Brain pericyte (primary cell): ENCODE measurements at regions not wholly inside any gene's neighbourhood (a gene's known extent, or its start where the extent isn't known, plus 50 kb on each side); places are given as distances from the start of the nearest gene placed in this dataset.

Experiments
- DNase-seq: peaks from one replicate; pipeline ENCODE4 v3.0.0-alpha.2; 2012; ENCODE audit warnings: low read depth, low spot score

DNA sequence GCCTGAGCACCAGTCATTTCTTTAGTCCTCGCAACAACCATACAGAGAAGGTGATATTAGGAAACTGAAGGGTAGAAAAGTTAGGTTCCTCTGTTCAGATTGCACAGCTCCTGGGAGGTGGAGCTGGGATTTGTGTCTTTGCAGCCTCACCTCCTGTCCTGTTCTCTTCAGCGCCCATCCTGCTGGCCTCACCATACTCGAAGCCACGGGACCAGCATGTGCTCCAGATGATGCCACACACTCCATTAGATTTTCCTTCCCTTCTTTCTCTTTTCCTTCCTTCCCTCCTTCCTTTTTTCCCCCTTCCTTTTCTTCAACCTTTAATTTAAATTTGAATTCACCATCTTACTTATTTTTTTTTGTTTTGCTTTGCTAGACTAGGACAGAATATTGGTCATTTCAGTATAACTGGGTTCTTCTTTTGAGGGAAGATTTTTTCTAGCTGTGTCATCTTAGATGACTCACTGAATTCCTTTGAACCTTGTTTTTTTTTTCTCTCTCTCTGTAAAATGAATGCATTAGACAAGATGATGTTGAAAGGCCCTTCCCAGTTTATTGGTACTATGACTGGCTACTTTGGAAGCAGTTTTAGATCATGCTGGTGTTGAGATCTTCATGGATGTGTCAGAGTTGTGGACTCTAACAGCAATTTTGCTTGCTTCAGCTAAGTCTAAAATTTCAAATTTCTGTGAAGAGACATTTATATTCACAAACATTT, 662.5 kb upstream of the TENM4 start:
- peak; percentile 45 for DNase-seq

DNA sequence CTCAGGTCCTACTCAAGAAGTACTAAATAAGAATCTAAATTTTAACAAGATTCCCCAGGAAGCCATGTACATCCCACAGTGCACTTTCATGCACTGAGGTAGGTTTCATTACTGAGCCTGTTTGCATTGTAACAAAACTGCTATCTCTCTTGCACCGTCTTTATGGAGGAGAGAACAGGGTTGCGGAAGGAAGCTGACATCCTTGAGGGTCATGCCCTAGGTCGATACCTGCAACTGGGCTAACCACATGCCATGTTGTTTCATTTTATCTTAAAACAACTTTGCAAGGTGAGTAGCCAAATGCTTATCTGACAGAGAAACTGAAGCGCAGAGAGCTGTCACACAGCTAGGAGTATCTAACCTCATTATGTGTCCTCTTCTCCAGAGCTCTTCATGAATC, 656.3 kb upstream of the TENM4 start:
- DNase-seq = no peak

- no peak for DNase-seq
Observed at GRCh38 chr11:80096736-80097135, 655.9 kb upstream of the TENM4 start.

GRCh38 chr11:80086496-80087055, 645.7 kb upstream of the TENM4 start:
- no peak for DNase-seq

- no peak for DNase-seq
Observed at GRCh38 chr11:80085563-80085962, 644.7 kb upstream of the TENM4 start.

GRCh38 chr11:80084608-80085007, 643.8 kb upstream of the TENM4 start:
- no peak for DNase-seq

DNA sequence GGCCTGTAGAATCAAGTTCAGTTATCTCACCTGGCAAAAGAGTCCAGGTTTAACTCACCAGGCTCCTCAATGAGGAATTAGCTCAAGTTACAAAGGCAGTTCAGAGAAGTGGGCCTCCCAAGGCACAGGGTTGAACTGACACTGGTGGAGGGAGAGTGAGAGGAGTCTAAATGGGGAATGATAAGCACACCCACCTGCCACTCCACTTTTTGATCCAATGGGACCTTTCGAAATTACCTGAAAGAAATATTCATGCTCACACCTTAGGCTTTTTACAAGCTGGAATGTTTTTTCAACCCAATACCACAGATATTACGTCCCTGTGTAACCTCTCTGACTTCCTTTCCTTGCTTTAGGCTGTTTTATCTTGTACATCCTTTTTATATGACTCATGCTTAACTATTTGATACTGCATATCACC, 642.7 kb upstream of the TENM4 start:
- DNase-seq = no peak

DNA sequence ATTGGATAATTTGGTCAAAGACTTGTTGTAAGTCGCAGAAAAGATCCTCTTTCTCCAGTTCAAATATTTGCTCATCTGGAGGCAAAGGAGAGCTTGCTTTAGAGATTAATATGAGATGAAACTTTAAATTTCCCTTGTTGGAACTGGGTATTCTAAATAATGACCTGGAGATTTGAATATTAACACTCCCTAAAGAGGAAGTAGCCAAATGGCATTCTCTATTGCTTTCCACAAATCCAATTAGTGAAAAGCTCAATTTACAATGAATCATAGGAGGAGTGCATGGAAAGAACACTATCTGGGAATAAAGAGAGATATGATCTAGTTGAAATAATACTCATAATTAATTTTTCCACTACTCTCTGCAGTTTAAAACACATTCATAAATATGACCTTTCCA, 641.6 kb upstream of the TENM4 start:
- DNase-seq = no peak

GRCh38 chr11:80077113-80077512, 636.3 kb upstream of the TENM4 start:
- no peak for DNase-seq

DNA sequence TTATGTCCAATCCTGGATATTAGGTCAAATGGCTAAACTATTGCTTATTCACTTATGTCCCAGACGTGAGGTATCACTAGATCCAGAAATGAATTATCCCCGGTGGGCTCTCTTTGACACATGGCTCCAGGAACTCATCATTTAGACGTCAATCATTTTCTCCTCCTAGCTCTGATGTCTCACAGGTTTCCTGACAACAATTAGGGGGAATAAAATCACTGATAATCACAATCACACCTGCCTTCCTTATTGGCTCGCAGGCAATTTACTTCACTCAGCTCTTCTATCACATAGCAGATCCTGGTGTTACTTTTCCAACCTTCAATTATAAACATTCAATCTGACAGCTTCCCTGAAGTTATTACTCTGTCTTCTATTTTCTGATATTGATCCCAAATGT, 634.0 kb upstream of the TENM4 start:
- DNase-seq = no peak

DNA sequence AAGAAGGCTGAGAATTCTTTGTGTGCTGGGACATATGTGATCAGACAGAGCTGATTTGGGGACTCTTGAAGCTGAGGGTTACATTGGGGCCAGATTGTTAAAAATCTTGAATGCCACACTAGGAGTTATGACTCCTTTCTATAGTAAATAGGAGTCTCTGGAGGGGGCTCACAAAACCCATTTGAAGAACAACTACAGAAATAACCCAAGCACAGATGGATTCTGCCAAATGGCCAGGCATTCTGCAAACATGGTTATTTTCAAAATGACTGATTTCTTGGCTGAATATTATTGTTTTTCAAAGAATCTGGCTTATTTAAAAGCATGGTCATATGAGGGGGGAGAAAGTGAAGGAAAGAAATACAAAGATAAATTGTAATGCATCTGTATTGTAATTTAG, 625.5 kb upstream of the TENM4 start:
- DNase-seq = no peak

DNA sequence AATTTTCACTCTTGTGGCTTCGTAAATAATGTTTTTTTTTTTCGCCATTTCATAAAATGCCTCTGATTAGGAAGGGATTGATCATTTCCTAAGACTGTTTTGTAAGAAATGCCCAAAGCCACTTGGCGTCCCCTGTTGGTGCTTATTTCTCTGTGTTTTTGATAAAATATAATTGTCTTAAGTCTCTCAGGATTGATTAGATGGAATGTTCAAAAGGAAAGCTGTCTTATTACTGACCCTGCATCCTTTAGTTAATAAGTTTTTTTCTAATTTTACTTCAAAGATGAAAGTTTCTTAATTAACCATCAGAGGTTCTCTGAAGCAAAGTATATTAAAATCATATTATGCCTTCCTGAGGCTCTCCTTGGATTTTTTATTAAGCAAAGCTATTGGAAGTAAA, 624.3 kb upstream of the TENM4 start:
- DNase-seq = no peak

DNA sequence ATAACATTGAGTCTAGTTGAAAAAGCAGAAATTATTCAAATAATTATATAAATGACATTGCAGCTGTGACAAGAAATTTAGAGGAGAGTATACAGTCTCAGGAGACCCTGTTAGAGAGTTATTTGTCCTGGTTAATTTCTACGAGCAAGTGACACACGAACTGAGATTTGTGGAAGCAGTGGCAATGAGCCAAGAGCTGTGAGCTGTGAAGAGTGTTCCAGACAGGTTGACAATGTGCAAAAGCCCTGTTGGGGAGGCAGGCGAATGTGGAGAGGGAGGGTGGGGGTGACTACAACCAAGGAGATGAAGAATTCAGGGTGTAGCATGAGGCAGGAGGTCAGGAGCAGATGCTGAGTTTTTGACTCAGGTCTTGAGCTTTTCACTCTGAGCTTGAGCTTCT, 620.2 kb upstream of the TENM4 start:
- no peak for DNase-seq

GRCh38 chr11:80054582-80055165, 613.8 kb upstream of the TENM4 start:
- no peak for DNase-seq

- no peak for DNase-seq
Observed at GRCh38 chr11:80048513-80048912, 607.7 kb upstream of the TENM4 start.

GRCh38 chr11:80041136-80042000, 600.5 kb upstream of the TENM4 start:
- no peak for DNase-seq

DNA sequence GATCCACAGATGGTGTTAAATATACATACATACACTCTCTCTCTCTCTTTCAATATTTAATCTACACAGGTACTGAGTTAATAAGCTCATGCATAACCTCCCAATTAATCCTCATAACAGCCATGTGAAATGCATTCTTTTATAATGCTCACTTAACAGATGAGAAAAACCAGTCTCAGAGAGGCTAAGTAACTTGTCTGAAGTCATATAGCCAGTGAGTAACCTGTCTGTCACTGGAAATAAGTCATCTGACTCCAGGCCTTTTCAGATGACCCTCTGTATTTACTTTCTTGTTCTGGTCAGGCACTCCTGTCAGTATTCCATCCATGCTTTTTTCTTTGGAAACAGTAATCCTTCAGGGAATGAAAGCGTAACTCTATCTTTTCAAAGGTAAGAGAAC, 594.0 kb upstream of the TENM4 start:
- no peak for DNase-seq

- DNase-seq = no peak
Observed at GRCh38 chr11:80031014-80031600, 590.3 kb upstream of the TENM4 start.

- no peak for DNase-seq
Observed at GRCh38 chr11:80028998-80029397, 588.2 kb upstream of the TENM4 start.

DNA sequence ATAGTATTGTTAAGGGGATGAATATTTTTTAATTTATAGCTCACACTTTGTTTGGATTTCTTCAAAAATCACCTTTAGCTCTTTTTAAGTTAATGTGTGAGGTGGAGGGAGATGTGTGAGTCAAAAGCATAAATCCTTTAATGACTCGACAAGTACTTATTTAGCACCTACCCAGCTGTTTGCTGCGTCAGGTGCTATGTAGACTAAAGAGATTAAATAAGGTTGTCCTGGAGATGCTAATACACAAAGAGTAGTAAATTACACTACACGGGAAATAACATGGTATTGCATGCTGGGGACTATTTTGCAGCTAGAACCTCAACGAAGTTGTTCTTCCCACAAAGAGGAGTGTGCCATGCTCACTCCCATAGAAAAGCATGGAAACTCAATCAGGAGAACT, 583.3 kb upstream of the TENM4 start:
- DNase-seq = no peak

DNA sequence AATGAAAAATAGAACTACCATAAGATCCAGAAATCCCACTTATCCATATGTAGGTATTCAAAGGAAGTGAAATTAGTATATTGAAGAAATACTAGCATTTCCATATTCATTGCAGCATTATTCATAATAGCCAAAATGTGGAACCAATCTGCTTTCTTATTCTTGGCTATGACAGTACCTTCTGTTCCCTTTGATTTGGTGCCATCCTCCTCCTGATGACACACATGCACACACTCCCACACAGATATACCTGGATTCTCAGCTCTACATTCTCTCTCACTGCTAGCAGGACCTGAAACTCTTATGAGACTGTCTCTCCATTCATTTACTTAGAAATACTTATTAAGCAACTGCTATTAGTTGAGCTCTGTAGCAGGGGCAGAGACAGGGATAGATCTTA, 582.6 kb upstream of the TENM4 start:
- no peak for DNase-seq

GRCh38 chr11:80010536-80010935, 569.7 kb upstream of the TENM4 start:
- no peak for DNase-seq
